MM.1S (cell line): ENCODE measurements at regions not wholly inside any gene's neighbourhood (a gene's known extent, or its start where the extent isn't known, plus 50 kb on each side); places are given as distances from the start of the nearest gene placed in this dataset.

Experiments used
- DNase-seq: peaks from one replicate; pipeline ENCODE4 v3.0.0-alpha.2; 2015
- H2AFZ ChIP-seq: fragments of 300-600 bp; sonication (generic); 2 replicates; pipeline ENCODE4 v1.6.0; 2016; ENCODE audit warnings: antibody characterized with exemption, low read length
- H3F3A ChIP-seq: fragments of 300-600 bp; sonication (generic); 2 replicates; pipeline ENCODE4 v1.6.1; 2016; ENCODE audit warnings: mild to moderate bottlenecking, antibody characterized with exemption, low read length, moderate library complexity, mixed read lengths; ENCODE audit not compliant: insufficient read depth
- H3K27ac ChIP-seq: fragments of 300-600 bp; sonication (generic); 2 replicates; pipeline ENCODE4 v1.5.1; 2016; ENCODE audit warnings: mild to moderate bottlenecking, low read length
- H3K27me3 ChIP-seq: fragments of 300-600 bp; sonication (generic); replicated peaks from 2 replicates; pipeline ENCODE4 v1.6.0; 2016; ENCODE audit warnings: low read length; ENCODE audit not compliant: insufficient read depth
- H3K36me3 ChIP-seq: fragments of 300-600 bp; sonication (generic); replicated peaks from 2 replicates; pipeline ENCODE4 v1.6.1; 2016; ENCODE audit warnings: mild to moderate bottlenecking, low read length, mixed read lengths; ENCODE audit not compliant: insufficient read depth
- H3K4me1 ChIP-seq: fragments of 300-600 bp; sonication (generic); 2 replicates; pipeline ENCODE4 v1.6.1; 2016; ENCODE audit warnings: low read length, mixed read lengths
- H3K4me2 ChIP-seq: fragments of 300-600 bp; sonication (generic); 2 replicates; pipeline ENCODE4 v1.6.0; 2016; ENCODE audit warnings: low read depth, low read length
- H3K4me3 ChIP-seq: fragments of 300-600 bp; sonication (generic); 2 replicates; pipeline ENCODE4 v1.5.1; 2016; ENCODE audit warnings: low read length, mixed read lengths
- H3K79me2 ChIP-seq: fragments of 300-600 bp; sonication (generic); 2 replicates; pipeline ENCODE4 v1.6.1; 2016; ENCODE audit warnings: mixed run types, low read length, mixed read lengths
- H3K9ac ChIP-seq: fragments of 300-600 bp; sonication (generic); 2 replicates; pipeline ENCODE4 v1.6.1; 2016; ENCODE audit warnings: low read length, mixed read lengths
- H3K9me2 ChIP-seq: fragments of 300-600 bp; sonication (generic); replicated peaks from 2 replicates; pipeline ENCODE4 v1.6.1; 2016; ENCODE audit warnings: mild to moderate bottlenecking, low read length, mixed read lengths; ENCODE audit not compliant: insufficient read depth
- H3K9me3 ChIP-seq: fragments of 300-600 bp; sonication (generic); replicated peaks from 2 replicates; pipeline ENCODE4 v1.6.1; 2016; ENCODE audit warnings: mild to moderate bottlenecking, low read length, mixed read lengths; ENCODE audit not compliant: insufficient read depth
- H4K20me1 ChIP-seq: fragments of 300-600 bp; sonication (generic); 2 replicates; pipeline ENCODE4 v1.6.1; 2016; ENCODE audit warnings: mild to moderate bottlenecking, low read length, moderate library complexity, mixed read lengths; ENCODE audit not compliant: insufficient read depth
- CTCF ChIP-seq: fragments of 300-600 bp; sonication (generic); IDR thresholded peaks from 2 replicates; pipeline ENCODE4 v1.5.1; 2016; ENCODE audit warnings: antibody characterized with exemption, low read length, mixed read lengths
- EZH2 ChIP-seq: fragments of 300-600 bp; sonication (generic); optimal IDR thresholded peaks from 2 replicates; pipeline ENCODE3; 2017; ENCODE audit warnings: low read depth, mild to moderate bottlenecking, antibody characterized with exemption, low read length, mixed read lengths
- EZH2phosphoT487 ChIP-seq: fragments of 300-600 bp; sonication (generic); IDR thresholded peaks from 2 replicates; pipeline ENCODE4 v1.6.1; 2018; ENCODE audit warnings: antibody characterized with exemption, low read length

GRCh38 chr1:4460052-4460451, 194.4 kb upstream of the AJAP1 start:
- H3K27me3 ChIP-seq, result peaks cover 74% of the 10 kb centered on the region
- H3K4me1 ChIP-seq, result no peaks in the 10 kb centered on the region
- no peak overlapping the region for H3K4me3 ChIP-seq
- no peaks in the 10 kb centered on the region for H3K9me2 ChIP-seq
- no peaks in the 10 kb centered on the region for H3F3A ChIP-seq
- no peak overlapping the region for H3K27ac ChIP-seq
- DNase-seq, result no peak
- H3K4me2 ChIP-seq, result no peak overlapping the region
- no peak overlapping the region for H3K9ac ChIP-seq
- no peaks in the 10 kb centered on the region for H3K36me3 ChIP-seq
- H2AFZ ChIP-seq, result no peak overlapping the region
- no peaks in the 10 kb centered on the region for H4K20me1 ChIP-seq
- TF ChIP-seq CTCF (no peak), EZH2 (no peak), EZH2phosphoT487 (no peak)
- H3K9me3 ChIP-seq, result no peaks in the 10 kb centered on the region
- no peaks in the 10 kb centered on the region for H3K79me2 ChIP-seq

GRCh38 chr1:4460651-4461050, 193.8 kb upstream of the AJAP1 start:
- no peaks in the 10 kb centered on the region for H4K20me1 ChIP-seq
- H3K79me2 ChIP-seq, result no peaks in the 10 kb centered on the region
- no peak overlapping the region for H2AFZ ChIP-seq
- TF ChIP-seq CTCF (no peak), EZH2 (no peak), EZH2phosphoT487 (no peak)
- no peak overlapping the region for H3K9ac ChIP-seq
- no peaks in the 10 kb centered on the region for H3K9me3 ChIP-seq
- H3K4me1 ChIP-seq, result no peaks in the 10 kb centered on the region
- no peak overlapping the region for H3K27ac ChIP-seq
- peaks cover 68% of the 10 kb centered on the region for H3K27me3 ChIP-seq
- H3K36me3 ChIP-seq, result no peaks in the 10 kb centered on the region
- no peak overlapping the region for H3K4me2 ChIP-seq
- no peaks in the 10 kb centered on the region for H3F3A ChIP-seq
- H3K4me3 ChIP-seq, result no peak overlapping the region
- no peaks in the 10 kb centered on the region for H3K9me2 ChIP-seq
- no peak for DNase-seq

GRCh38 chr1:4461726-4462290, 192.6 kb upstream of the AJAP1 start:
- Histone ChIP-seq H3K9me2 (no peaks in the 10 kb centered on the region), H3K9me3 (no peaks in the 10 kb centered on the region), H2AFZ (no peak overlapping the region), H3K36me3 (no peaks in the 10 kb centered on the region), H3K4me3 (no peak overlapping the region), H3K27ac (no peak overlapping the region), H3K79me2 (no peaks in the 10 kb centered on the region), H3K4me2 (no peak overlapping the region), H3K9ac (no peak overlapping the region), H3F3A (no peaks in the 10 kb centered on the region), H4K20me1 (no peaks in the 10 kb centered on the region), H3K27me3 (peaks cover 57% of the 10 kb centered on the region), H3K4me1 (no peaks in the 10 kb centered on the region)
- DNase-seq, result no peak
- no peak for TF ChIP-seq CTCF
- TF ChIP-seq EZH2phosphoT487, result no peak
- no peak for TF ChIP-seq EZH2
